HL-60 (cell line): ENCODE measurements at regions not wholly inside any gene's neighbourhood (a gene's known extent, or its start where the extent isn't known, plus 50 kb on each side); places are given as distances from the start of the nearest gene placed in this dataset.

Experiments
- DNase-seq, 2 experiments: peaks; one replicate each; pipeline ENCODE4 v3.0.0-alpha.2; 2010 to 2020; ENCODE audit warnings: low read depth in 1 of 2, low spot score in 1 of 2
- H3K27ac ChIP-seq: fragments of 250-450 bp; sonication (Bioruptor Pico); replicated peaks from 2 replicates; pipeline ENCODE4 v1.5.1; 2020; ENCODE audit warnings: mild to moderate bottlenecking, moderate library complexity
- H3K27me3 ChIP-seq: fragments of 250-450 bp; sonication (Bioruptor Pico); 2 replicates; pipeline ENCODE4 v1.5.1; 2021; ENCODE audit warnings: mild to moderate bottlenecking, moderate library complexity; ENCODE audit not compliant: insufficient read depth, poor library complexity, severe bottlenecking
- H3K4me3 ChIP-seq: replicated peaks from 2 replicates; pipeline ENCODE4 v1.5.1; 2011; ENCODE audit warnings: mild to moderate bottlenecking, control low read depth, low read length; ENCODE audit not compliant: insufficient read depth
- CTCF ChIP-seq: IDR thresholded peaks from one replicate; pipeline ENCODE4 v1.5.1; 2011; ENCODE audit warnings: low read length, control low read depth, inconsistent platforms; ENCODE audit not compliant: insufficient read depth
- GABPA ChIP-seq: IDR thresholded peaks from 2 replicates; pipeline ENCODE4 v1.6.1; 2012; ENCODE audit warnings: low read depth
- POLR2AphosphoS5 ChIP-seq: IDR thresholded peaks from 2 replicates; pipeline ENCODE4 v1.6.1; 2012; ENCODE audit warnings: low read depth
- REST ChIP-seq: IDR thresholded peaks from 2 replicates; pipeline ENCODE4 v1.6.1; 2012; ENCODE audit warnings: low read depth; ENCODE audit not compliant: insufficient replicate concordance
- SPI1 ChIP-seq: IDR thresholded peaks from 2 replicates; pipeline ENCODE4 v1.6.1; 2012; ENCODE audit warnings: low read depth, mild to moderate bottlenecking, borderline replicate concordance

GRCh38 chr1:187894349-187894748 is 1065.6 kb downstream of the PLA2G4A start:
- H3K4me3 ChIP-seq, result no peak overlapping the region
- no peak overlapping the region for H3K27ac ChIP-seq
- H3K27me3 ChIP-seq, result no peaks in the 10 kb centered on the region
- TF ChIP-seq GABPA (no peak), POLR2AphosphoS5 (no peak), SPI1 (no peak), CTCF (no peak), REST (no peak)
- no peak for DNase-seq

- Histone ChIP-seq H3K4me3 (no peak overlapping the region), H3K27me3 (no peaks in the 10 kb centered on the region), H3K27ac (no peak overlapping the region)
- DNase-seq, result no peak
- TF ChIP-seq REST (no peak), GABPA (no peak), SPI1 (no peak), CTCF (no peak), POLR2AphosphoS5 (no peak)
Measured at GRCh38 chr1:187903223-187903622, 1074.5 kb downstream of the PLA2G4A start.

- no peak for TF ChIP-seq SPI1
- TF ChIP-seq GABPA, result no peak
- no peak for TF ChIP-seq REST
- no peak for TF ChIP-seq CTCF
- no peak for TF ChIP-seq POLR2AphosphoS5
- Histone ChIP-seq H3K27ac (no peak overlapping the region), H3K27me3 (no peaks in the 10 kb centered on the region), H3K4me3 (no peak overlapping the region)
- DNase-seq, result no peak
Measured at GRCh38 chr1:187909382-187909781, 1080.6 kb downstream of the PLA2G4A start.
